ENCODE measurements at regions not wholly inside any gene's neighbourhood (a gene's known extent, or its start where the extent isn't known, plus 50 kb on each side); places are given as distances from the start of the nearest gene placed in this dataset.

- Histone ChIP-seq H3K27me3 (replicated peaks; ENCODE audit: control insufficient read depth, insufficient read depth, low read length) (no peaks in the 10 kb centered on the region), H3K4me3 (replicated peaks; ENCODE audit: low read depth, low read length) (no peak overlapping the region), H3K36me3 (ENCODE audit: control insufficient read depth, insufficient read depth, low read length) (no peaks in the 10 kb centered on the region)
- no peak for DNase-seq (ENCODE audit: extremely low read depth, insufficient read length)
- no peak for TF ChIP-seq CTCF (IDR thresholded peaks at IDR 0.05; ENCODE audit: insufficient read depth, low read length, poor library complexity, severe bottlenecking)
Measured at GRCh38 chr10:107847620-107848019, 683.1 kb upstream of the SORCS1 start.

GRCh38 chr10:107834706-107835105 is 670.2 kb upstream of the SORCS1 start:
- DNase-seq (ENCODE audit: extremely low read depth, insufficient read length): no peak
- Histone ChIP-seq H3K36me3 (ENCODE audit: control insufficient read depth, insufficient read depth, low read length) (no peaks in the 10 kb centered on the region), H3K4me3 (replicated peaks; ENCODE audit: low read depth, low read length) (no peak overlapping the region), H3K27me3 (replicated peaks; ENCODE audit: control insufficient read depth, insufficient read depth, low read length) (no peaks in the 10 kb centered on the region)
- no peak for TF ChIP-seq CTCF (IDR thresholded peaks at IDR 0.05; ENCODE audit: insufficient read depth, low read length, poor library complexity, severe bottlenecking)

- no peak for TF ChIP-seq CTCF (IDR thresholded peaks at IDR 0.05; ENCODE audit: insufficient read depth, low read length, poor library complexity, severe bottlenecking)
- H3K36me3 ChIP-seq (ENCODE audit: control insufficient read depth, insufficient read depth, low read length): no peaks in the 10 kb centered on the region
Measured at GRCh38 chr10:107831772-107832171, 667.3 kb upstream of the SORCS1 start.

GRCh38 chr10:107829161-107829560 is 664.7 kb upstream of the SORCS1 start:
- DNase-seq (ENCODE audit: extremely low read depth, insufficient read length): no peak
- Histone ChIP-seq H3K4me3 (replicated peaks; ENCODE audit: low read depth, low read length) (no peak overlapping the region), H3K27me3 (replicated peaks; ENCODE audit: control insufficient read depth, insufficient read depth, low read length) (no peaks in the 10 kb centered on the region), H3K36me3 (ENCODE audit: control insufficient read depth, insufficient read depth, low read length) (no peaks in the 10 kb centered on the region)
- TF ChIP-seq CTCF (IDR thresholded peaks at IDR 0.05; ENCODE audit: insufficient read depth, low read length, poor library complexity, severe bottlenecking): no peak

More at GRCh38 chr10:107831772-107832171, 667.3 kb upstream of the SORCS1 start:
- no peaks in the 10 kb centered on the region for H3K27me3 ChIP-seq (replicated peaks; ENCODE audit: control insufficient read depth, insufficient read depth, low read length)
- no peak overlapping the region for H3K4me3 ChIP-seq (replicated peaks; ENCODE audit: low read depth, low read length)
- no peak for DNase-seq (ENCODE audit: extremely low read depth, insufficient read length)

- TF ChIP-seq CTCF (IDR thresholded peaks at IDR 0.05; ENCODE audit: insufficient read depth, low read length, poor library complexity, severe bottlenecking): no peak
Measured at GRCh38 chr10:107826171-107826570, 661.7 kb upstream of the SORCS1 start.

GRCh38 chr10:107814865-107815487 is 650.5 kb upstream of the SORCS1 start:
- no peak for DNase-seq (ENCODE audit: extremely low read depth, insufficient read length)
- Histone ChIP-seq H3K36me3 (ENCODE audit: control insufficient read depth, insufficient read depth, low read length) (no peaks in the 10 kb centered on the region), H3K4me3 (replicated peaks; ENCODE audit: low read depth, low read length) (no peak overlapping the region), H3K27me3 (replicated peaks; ENCODE audit: control insufficient read depth, insufficient read depth, low read length) (no peaks in the 10 kb centered on the region)
- peak; percentile 69 for TF ChIP-seq CTCF (IDR thresholded peaks at IDR 0.05; ENCODE audit: insufficient read depth, low read length, poor library complexity, severe bottlenecking)

More at GRCh38 chr10:107826171-107826570, 661.7 kb upstream of the SORCS1 start:
- Histone ChIP-seq H3K36me3 (ENCODE audit: control insufficient read depth, insufficient read depth, low read length) (no peaks in the 10 kb centered on the region), H3K27me3 (replicated peaks; ENCODE audit: control insufficient read depth, insufficient read depth, low read length) (no peaks in the 10 kb centered on the region), H3K4me3 (replicated peaks; ENCODE audit: low read depth, low read length) (no peak overlapping the region)
- no peak for DNase-seq (ENCODE audit: extremely low read depth, insufficient read length)

Measured in GM06990 (cell line).